Lower leg skin (tissue), 4 donors: ENCODE measurements at regions not wholly inside any gene's neighbourhood (a gene's known extent, or its start where the extent isn't known, plus 50 kb on each side); places are given as distances from the start of the nearest gene placed in this dataset.

ENCODE experiments used
- DNase-seq, 2 donors: peaks; one replicate each; pipeline ENCODE4 v3.0.0-alpha.2; 2019; ENCODE audit warnings: low spot score in 2 of 2
- H3K4me3 ChIP-seq: fragments of 200-600 bp; sonication (generic); 2 replicates; pipeline ENCODE4 v1.5.1; 2017; ENCODE audit warnings: mild to moderate bottlenecking, low read depth; ENCODE audit not compliant: poor library complexity, severe bottlenecking
- CTCF ChIP-seq, 3 donors: fragments of 450-650 bp; IDR thresholded peaks; one replicate each; pipeline ENCODE4 v1.5.1; 2016; ENCODE audit warnings: antibody characterized with exemption in 3 of 3, mild to moderate bottlenecking in 3 of 3, moderate library complexity in 2 of 3
- POLR2A ChIP-seq, 2 donors: fragments of 450-650 bp; IDR thresholded peaks; one replicate each; pipeline ENCODE4 v1.6.1; 2016 to 2017; ENCODE audit warnings: antibody characterized with exemption in 2 of 2, mild to moderate bottlenecking in 1 of 2, moderate library complexity in 1 of 2
- WGBS, 2 donors: methylation state at CpG; one replicate each; pipeline ENCODE4 v1.1.5; 2018; 5-methylcytosine and 5-hydroxymethylcytosine counted together
- intact Hi-C: fragments of 100-400 bp; cut with DNase I; formaldehyde crosslinking; loops from one replicate; pipeline ENCODE4 v1.15.0; 2023; ENCODE audit warnings: low total_unique reads

GRCh38 chr10:8659982-8660381, 605.5 kb downstream of the GATA3 start:
- intact Hi-C loops = no loop called here
- H3K4me3 ChIP-seq = no peak overlapping the region
- DNase-seq = no peak
- no peak for TF ChIP-seq CTCF (IDR thresholded peaks at IDR 0.05)
- TF ChIP-seq POLR2A (IDR thresholded peaks at IDR 0.05) = no peak
- 37 to 42% methylated on average over 2 of the region's 2 CpGs for WGBS, 2 donors

- WGBS, 2 donors = 62 to 72% methylated on average over 3 of the region's 3 CpGs
- H3K4me3 ChIP-seq = no peak overlapping the region
- no peak for DNase-seq
- intact Hi-C loops = no loop called here
- no peak for TF ChIP-seq POLR2A (IDR thresholded peaks at IDR 0.05)
- TF ChIP-seq CTCF (IDR thresholded peaks at IDR 0.05) = no peak
Observed at GRCh38 chr10:8661886-8662285, 607.4 kb downstream of the GATA3 start.

GRCh38 chr10:8663131-8663530, 608.6 kb downstream of the GATA3 start:
- 46 to 48% methylated on average over 2 of the region's 2 CpGs for WGBS, 2 donors
- no peak for DNase-seq
- TF ChIP-seq POLR2A (IDR thresholded peaks at IDR 0.05) (no peak), CTCF (IDR thresholded peaks at IDR 0.05) (no peak)
- H3K4me3 ChIP-seq = no peak overlapping the region
- intact Hi-C loops = no loop called here

- TF ChIP-seq CTCF (IDR thresholded peaks at IDR 0.05) (no peak), POLR2A (IDR thresholded peaks at IDR 0.05) (no peak)
- no peak overlapping the region for H3K4me3 ChIP-seq
- intact Hi-C loops = no loop called here
- no peak for DNase-seq
- WGBS, 2 donors = 45 to 70% methylated on average over 2 of the region's 2 CpGs
Observed at GRCh38 chr10:8665322-8665721, 610.8 kb downstream of the GATA3 start.

GRCh38 chr10:8670461-8670860, 616.0 kb downstream of the GATA3 start:
- whole genome bisulfite sequencing, 2 donors = 79 to 82% methylated on average over 2 of the region's 2 CpGs
- no peak for DNase-seq
- no peak overlapping the region for H3K4me3 ChIP-seq
- TF ChIP-seq POLR2A (IDR thresholded peaks at IDR 0.05) = no peak
- TF ChIP-seq CTCF (IDR thresholded peaks at IDR 0.05) = no peak
- intact Hi-C loops = no loop called here

- no peak for TF ChIP-seq POLR2A (IDR thresholded peaks at IDR 0.05)
- no peak for TF ChIP-seq CTCF (IDR thresholded peaks at IDR 0.05)
- no peak for DNase-seq
- H3K4me3 ChIP-seq = no peak overlapping the region
- intact Hi-C loops = no loop called here
- WGBS, 2 donors = 47 to 53% methylated on average over 3 of the region's 3 CpGs
Observed at GRCh38 chr10:8674230-8674629, 619.7 kb downstream of the GATA3 start.
